Anterior cingulate cortex (tissue), 58 donors: ENCODE measurements at regions not wholly inside any gene's neighbourhood (a gene's known extent, or its start where the extent isn't known, plus 50 kb on each side); places are given as distances from the start of the nearest gene placed in this dataset.

Experiments used
- DNase-seq, 58 donors: peaks; one replicate each; lab custom pipeline; 2025; lab: John Stamatoyannopoulos, UW

DNA sequence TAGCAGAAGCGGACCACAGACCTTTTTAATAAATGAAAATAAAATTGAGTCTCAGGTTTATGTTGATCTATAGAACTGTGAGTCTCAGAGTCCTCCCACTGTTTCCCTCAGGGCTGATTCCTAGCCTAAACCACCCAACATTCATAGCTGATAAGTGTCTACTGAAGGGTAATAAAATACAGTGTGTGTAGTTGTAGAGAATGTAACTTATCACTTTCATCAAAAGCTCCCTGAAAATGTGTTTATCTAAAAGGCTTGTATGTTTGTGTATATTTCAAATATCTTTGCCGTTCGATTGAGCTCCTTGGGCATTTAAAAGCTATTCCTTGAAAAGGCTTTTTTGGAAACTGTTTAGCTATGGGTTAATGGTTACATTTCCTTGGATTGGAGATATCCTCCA, 740.3 kb upstream of the SOX9 start:
- no peak for DNase-seq

DNA sequence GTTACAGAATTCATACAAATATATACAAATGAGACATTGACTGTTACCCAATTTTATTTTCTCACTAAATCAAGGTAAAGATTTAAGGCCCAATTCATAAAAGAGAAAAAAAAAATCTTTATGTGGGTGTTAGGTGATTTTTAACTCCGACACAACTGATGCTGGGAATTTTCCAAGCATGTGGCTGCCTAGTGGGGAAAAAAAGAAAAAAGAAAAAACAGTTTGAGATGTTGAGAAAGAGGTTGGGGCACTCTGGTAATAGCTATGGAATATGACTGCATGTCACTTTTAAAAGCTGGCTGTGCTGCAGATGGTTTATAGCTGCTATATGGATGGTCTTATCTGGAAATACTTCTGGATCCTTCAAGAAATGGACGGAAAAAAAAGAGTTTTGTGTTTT, 739.9 kb upstream of the SOX9 start:
- no peak for DNase-seq

DNA sequence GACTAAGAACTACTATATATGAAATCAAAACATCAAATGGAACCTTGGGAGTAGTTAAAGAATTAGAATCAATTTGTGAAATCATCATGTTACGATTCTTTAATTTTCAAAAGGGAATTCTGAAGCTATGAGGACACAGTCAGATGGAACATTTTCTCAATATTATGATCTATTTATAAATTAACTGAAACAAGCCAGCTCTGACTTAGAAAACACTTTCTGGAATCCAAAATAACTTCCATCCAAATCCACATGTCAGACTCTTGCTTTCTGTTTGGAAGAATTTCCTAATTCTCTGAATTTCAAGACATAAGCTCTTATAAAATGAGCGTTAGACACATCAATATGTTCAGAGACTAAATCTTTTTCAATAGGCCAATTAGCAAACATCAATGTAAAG, 737.7 kb upstream of the SOX9 start:
- no peak for DNase-seq

DNA sequence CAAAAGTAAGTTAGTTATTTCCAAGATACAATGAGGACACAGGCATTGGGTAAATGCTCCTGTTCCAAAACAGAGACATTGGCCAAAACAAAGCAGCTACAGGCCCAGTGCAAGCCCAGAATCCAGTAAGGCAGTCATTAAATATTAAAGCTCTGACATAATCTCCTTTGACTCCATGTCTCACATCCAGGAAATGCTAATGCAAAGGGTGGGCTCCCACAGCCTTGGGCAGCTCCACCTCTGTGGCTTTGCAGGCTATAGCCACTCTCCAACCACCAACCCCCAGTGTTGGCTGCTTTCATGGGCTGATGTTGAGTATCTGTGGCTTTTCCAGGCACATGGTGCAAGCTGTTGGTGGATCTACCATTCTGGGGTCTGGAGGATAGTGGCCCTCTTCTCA, 733.4 kb upstream of the SOX9 start:
- no peak for DNase-seq

DNA sequence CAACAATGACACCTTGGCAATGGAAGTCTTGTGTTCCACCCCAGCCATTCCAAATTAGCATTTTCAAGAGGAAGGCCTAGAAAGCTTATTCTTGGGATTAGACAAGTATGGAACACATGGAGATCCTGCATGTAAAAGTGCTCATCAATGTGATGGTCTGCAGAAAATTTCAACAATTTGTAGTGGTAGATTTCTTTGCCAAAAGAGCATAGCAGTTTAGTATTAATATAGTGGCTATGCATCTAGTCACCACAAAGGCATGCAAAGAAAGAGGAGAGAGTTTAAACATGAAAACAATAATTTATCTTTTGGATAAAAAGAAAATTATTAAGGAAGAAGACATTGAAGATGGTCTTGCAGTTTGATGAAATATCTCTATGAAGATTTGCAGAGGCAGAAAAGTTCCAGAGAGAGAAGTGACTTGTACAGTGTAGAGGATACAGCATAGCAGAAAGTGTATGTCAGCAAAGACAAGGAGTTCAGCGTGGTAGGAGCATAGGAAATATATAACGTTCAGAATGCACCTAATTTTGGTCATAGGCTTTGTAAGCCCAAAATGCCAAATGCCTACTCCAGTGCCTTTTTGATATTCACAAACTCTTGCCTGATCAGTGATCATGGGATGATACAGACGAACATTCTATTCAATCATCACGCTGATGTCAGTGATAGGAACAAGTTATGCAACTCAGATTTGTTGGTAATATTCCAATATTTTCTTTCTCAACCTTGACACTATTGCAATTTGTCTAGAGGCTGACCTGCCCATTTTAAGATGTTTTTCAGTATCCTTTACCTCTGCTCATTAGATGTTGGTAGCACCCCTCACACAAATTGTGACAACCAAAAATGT, 727.9 kb upstream of the SOX9 start:
- no peak for DNase-seq

- no peak for DNase-seq
Observed at GRCh38 chr17:71395901-71396300, 724.9 kb upstream of the SOX9 start.

DNA sequence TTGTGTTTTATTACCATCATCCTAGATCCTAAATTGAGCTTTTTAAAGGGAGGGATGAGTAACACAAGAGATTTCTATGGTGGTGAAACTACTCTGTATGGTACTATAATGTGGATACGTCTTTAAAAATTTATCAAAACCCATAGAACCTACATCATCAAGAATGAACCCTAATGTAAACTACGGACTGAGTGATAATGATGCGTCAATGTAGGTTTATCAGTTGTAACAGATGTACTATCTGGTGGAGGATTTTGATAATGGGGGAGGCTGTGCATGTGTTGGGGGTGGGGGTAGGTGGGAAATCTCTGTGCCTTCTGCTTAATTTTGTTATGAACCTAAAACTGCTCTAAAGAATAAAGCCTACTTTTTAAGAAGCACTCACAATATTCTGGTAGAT, 724.1 kb upstream of the SOX9 start:
- DNase-seq = no peak

DNA sequence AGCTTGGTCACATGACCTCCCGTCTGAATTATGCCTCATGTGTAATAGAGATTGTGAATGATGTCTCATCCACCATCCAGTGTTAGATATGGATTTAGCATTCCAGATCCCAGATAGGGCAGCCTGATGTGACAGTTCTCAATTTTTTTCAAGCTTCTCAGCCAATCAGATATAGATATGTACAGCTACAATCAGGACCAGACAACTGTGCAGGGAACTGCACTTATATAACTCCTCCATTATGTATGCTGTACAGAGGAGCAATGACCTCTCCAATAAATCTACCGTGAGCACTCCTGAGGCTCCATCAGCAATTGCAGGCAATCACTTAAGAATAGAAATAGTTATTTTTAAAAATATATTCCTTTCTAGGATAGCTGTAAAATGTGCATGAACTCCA, 722.8 kb upstream of the SOX9 start:
- no peak for DNase-seq

- DNase-seq = no peak
Observed at GRCh38 chr17:71398800-71399219, 722.0 kb upstream of the SOX9 start.

DNA sequence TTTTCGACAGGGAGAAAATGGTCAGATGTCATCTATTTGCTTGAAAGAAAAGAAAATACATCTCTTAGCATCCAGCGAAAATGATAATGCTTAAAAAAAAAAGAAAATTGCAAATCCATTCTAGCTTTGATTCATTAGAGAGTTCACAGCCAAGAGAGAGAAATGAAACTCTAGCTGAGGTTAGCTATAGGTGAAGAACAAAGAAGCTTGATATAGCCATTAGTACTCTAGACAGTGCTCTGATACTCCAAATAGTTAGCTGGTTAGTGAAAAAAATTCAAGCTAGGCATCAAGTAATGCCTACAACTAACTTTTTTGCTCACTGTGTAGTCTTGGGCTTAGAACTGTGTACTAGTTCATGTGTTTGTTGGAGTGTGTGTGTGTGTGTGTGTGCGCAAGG, 721.6 kb upstream of the SOX9 start:
- DNase-seq = no peak

DNA sequence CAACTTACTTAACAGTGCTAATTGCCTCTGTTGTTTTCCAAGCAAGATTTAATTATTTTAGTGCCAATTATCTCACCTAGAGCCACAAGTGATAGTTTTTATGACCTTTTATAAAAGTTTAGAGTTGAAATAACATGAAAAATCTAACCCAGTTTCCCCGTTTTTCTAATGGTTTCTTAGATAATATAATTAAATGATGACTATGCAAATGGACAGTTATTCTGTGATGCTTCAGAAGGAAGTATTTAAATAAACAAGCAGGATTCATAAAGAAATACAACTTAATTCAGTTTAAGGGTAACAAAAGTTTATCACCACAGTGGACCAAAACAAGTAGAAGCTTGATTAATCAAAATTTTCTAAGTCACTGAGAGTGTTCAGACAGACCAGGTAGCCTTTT, 721.2 kb upstream of the SOX9 start:
- DNase-seq = no peak

DNA sequence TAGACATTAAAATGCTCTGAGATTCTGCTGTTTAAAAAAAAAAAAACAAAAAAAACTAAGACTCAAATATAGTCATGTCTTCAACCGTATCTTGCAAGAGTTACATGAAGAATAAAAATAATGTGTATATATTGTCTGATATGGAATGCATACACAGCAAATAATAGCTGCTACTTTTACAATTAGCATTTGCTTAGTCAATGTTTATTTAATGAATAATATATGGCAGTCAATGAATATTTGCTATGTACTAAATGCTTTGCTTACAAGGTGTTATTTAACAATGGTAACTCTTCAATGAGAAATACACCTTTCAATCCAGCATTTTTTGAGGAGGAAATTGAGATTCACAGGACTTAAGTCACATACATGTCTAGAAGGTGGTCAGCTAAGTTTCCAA, 718.8 kb upstream of the SOX9 start:
- no peak for DNase-seq

- DNase-seq = no peak
Observed at GRCh38 chr17:71402661-71403141, 718.1 kb upstream of the SOX9 start.

DNA sequence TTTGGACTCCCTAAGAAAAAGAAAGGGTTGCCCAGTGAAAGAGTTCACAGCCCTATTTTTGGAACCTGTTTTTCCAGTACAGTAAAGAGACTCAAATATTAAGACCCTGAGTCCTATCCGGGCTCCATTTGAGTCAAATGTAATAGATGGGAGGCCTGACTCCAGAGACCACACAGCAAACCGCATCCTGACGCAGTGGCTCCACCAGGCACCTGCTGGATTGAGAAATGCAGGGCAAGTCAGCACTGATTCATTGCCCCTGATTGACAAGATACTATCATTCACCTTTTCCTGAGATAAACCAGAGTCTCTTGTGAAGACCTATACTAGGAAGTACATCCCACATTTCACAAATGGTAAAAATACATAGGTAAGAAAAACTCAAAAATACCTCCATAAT, 715.7 kb upstream of the SOX9 start:
- no peak for DNase-seq

DNA sequence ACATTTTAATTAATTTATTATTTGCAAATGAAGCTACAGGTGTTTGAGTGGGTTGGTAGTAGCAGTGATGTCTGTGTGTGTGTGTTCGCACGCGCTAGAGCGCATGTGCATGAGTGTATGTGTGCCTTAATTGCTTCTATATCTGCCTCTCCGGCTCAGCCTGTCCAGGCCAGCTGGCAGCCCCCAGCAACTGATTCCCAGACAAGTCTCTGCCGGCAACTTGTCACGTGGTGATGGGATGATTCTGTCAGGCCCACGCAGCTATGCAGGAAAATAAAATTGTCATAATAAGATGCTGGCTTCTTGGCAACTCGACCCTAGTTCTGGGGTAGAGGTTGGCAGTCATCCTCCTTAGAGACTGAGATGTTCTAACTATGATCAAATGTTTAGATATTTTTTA, 712.8 kb upstream of the SOX9 start:
- DNase-seq = no peak

GRCh38 chr17:71409137-71409536, 711.7 kb upstream of the SOX9 start:
- no peak for DNase-seq

- DNase-seq = no peak
Observed at GRCh38 chr17:71409712-71410111, 711.1 kb upstream of the SOX9 start.

GRCh38 chr17:71412803-71413202, 708.0 kb upstream of the SOX9 start:
- peak in 1 of 58 donors; percentile 0 for DNase-seq

- DNase-seq = no peak
Observed at GRCh38 chr17:71413935-71414334, 706.9 kb upstream of the SOX9 start.

GRCh38 chr17:71417142-71417541, 703.7 kb upstream of the SOX9 start:
- no peak for DNase-seq

DNA sequence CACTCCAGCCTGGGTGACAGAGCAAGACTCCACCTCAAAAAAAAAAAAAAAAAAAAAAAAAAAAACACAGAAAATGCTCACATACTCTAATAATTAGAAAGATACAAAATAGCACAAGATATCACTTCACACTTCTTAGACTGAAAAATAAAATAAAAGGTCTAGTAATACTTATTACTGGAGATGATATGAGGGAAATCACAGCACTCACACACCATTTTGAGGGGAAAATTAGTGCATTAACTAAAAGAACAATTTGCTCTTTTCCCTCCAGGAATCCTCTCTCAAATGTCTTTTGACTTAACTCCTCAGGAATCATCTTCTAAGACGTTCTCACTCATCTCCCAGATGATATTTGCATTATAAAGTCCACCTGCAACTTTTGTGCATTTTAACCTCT, 697.9 kb upstream of the SOX9 start:
- no peak for DNase-seq

GRCh38 chr17:71423871-71424546, 696.8 kb upstream of the SOX9 start:
- no peak for DNase-seq
